ENCODE measurements at regions not wholly inside any gene's neighbourhood (a gene's known extent, or its start where the extent isn't known, plus 50 kb on each side); places are given as distances from the start of the nearest gene placed in this dataset.

DNA sequence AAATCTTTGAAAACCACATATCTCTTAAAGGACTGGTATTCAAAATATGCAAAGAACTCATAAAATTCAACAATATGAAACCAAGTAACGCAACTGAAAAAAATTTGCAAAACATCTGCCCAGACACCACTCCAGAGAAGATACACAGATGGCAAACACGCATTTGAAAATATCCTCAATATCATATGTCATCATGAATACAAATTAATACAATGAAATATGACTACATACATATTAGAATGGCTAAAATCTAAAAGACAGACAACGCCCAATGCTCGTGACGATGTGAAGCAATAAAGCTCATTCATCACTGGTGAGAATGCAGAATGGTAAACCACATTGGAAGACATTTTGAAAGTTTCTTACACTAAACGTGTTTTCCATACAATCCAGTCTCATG is 770.1 kb upstream of the CELF2 start:
- H3K4me1 ChIP-seq (ENCODE audit: control insufficient read depth, extremely low read depth, insufficient read depth, low read length) = no peaks in the 10 kb centered on the region
- POLR2A ChIA-PET = no interaction called here
- dilution Hi-C loops (cut with MboI; ENCODE audit: extremely low pct_ligation_motif_present, low sequenced_read_pairs) (no loop called here), intact Hi-C loops (cut with micrococcal nuclease) (no loop called here)
- no peak overlapping the region for H3K4me3 ChIP-seq (replicated peaks in 1 of 3; ENCODE audit: insufficient read depth in 1 of 3, low read depth in 1 of 3, low read length in 3 of 3)
- no TSS peak for BruUV-seq (replicated peaks)
- CTCF ChIA-PET = no interaction called here
- no peak overlapping the region for H3K9ac ChIP-seq (replicated peaks; ENCODE audit: extremely low read depth, insufficient read depth, low read length)
- no peaks in the 10 kb centered on the region for H3K79me2 ChIP-seq (ENCODE audit: control insufficient read depth, insufficient read depth, low read length)
- TF ChIP-seq POLR2A (IDR thresholded peaks at IDR 0.05; ENCODE audit: low read depth, low read length) = no peak
- no peak for TF ChIP-seq JUN (IDR thresholded peaks at IDR 0.05; ENCODE audit: borderline replicate concordance, insufficient read depth, insufficient read length, low read depth)
- TF ChIP-seq MAX (IDR thresholded peaks at IDR 0.05; ENCODE audit: insufficient read depth, insufficient read length) = no peak
- TF ChIP-seq POLR2AphosphoS5 (IDR thresholded peaks at IDR 0.05; ENCODE audit: insufficient read depth, low read depth, low read length) = no peak
- no peak for TF ChIP-seq CTCF (IDR thresholded peaks at IDR 0.05; ENCODE audit: extremely low read depth in 1 of 2, insufficient read depth in 1 of 2, low read depth in 1 of 2, low read length in 2 of 2)
- TF ChIP-seq MYC (IDR thresholded peaks at IDR 0.05; ENCODE audit: low read depth, low read length) = no peak
- TF ChIP-seq EZH2 (IDR thresholded peaks at IDR 0.05; ENCODE audit: borderline replicate concordance, low read depth, low read length, severe bottlenecking) = no peak
- no peaks in the 10 kb centered on the region for H3K27me3 ChIP-seq (ENCODE audit: control insufficient read depth in 2 of 2, insufficient read depth in 2 of 2, low read length in 2 of 2)
- H4K20me1 ChIP-seq (replicated peaks; ENCODE audit: control insufficient read depth, extremely low read depth, insufficient read depth, low read length) = no peaks in the 10 kb centered on the region
- H3K27ac ChIP-seq (ENCODE audit: insufficient read depth, low read depth, low read length) = no peak overlapping the region
- no peaks in the 10 kb centered on the region for H3K9me3 ChIP-seq (replicated peaks; ENCODE audit: control insufficient read depth, insufficient read depth, low read length)
- no peak overlapping the region for H3K4me2 ChIP-seq (ENCODE audit: insufficient read depth, low read length)
- H2AFZ ChIP-seq (ENCODE audit: low read depth, low read length) = no peak overlapping the region
- DNase-seq (ENCODE audit: low read depth, low spot score) (no peak), FAIRE-seq (no peak)
- H3K36me3 ChIP-seq (ENCODE audit: control insufficient read depth in 2 of 2, extremely low read depth in 1 of 2, insufficient read depth in 2 of 2, low read length in 2 of 2) = no peaks in the 10 kb centered on the region
- H3K9me1 ChIP-seq (replicated peaks; ENCODE audit: control insufficient read depth, extremely low read depth, insufficient read depth, low read length) = no peaks in the 10 kb centered on the region

GRCh38 chr10:10256860-10257259 is 760.8 kb upstream of the CELF2 start:
- no TSS peak for BruUV-seq (replicated peaks)
- ChIA-PET CTCF (no interaction called here), POLR2A (no interaction called here)
- intact Hi-C loops (cut with micrococcal nuclease) = no loop called here
- FAIRE-seq = no peak
- H3K4me2 ChIP-seq (ENCODE audit: insufficient read depth, low read length) = no peak overlapping the region
- H3K27me3 ChIP-seq (ENCODE audit: control insufficient read depth in 2 of 2, insufficient read depth in 2 of 2, low read length in 2 of 2) = no peaks in the 10 kb centered on the region
- H3K4me3 ChIP-seq (replicated peaks in 1 of 3; ENCODE audit: insufficient read depth in 1 of 3, low read depth in 1 of 3, low read length in 3 of 3) = no peak overlapping the region
- H3K27ac ChIP-seq (ENCODE audit: insufficient read depth, low read depth, low read length) = no peak overlapping the region
- dilution Hi-C loops (cut with MboI; ENCODE audit: extremely low pct_ligation_motif_present, low sequenced_read_pairs) = no loop called here
- no peaks in the 10 kb centered on the region for H4K20me1 ChIP-seq (replicated peaks; ENCODE audit: control insufficient read depth, extremely low read depth, insufficient read depth, low read length)
- no peaks in the 10 kb centered on the region for H3K9me1 ChIP-seq (replicated peaks; ENCODE audit: control insufficient read depth, extremely low read depth, insufficient read depth, low read length)
- H2AFZ ChIP-seq (ENCODE audit: low read depth, low read length) = no peak overlapping the region
- no peaks in the 10 kb centered on the region for H3K79me2 ChIP-seq (ENCODE audit: control insufficient read depth, insufficient read depth, low read length)
- DNase-seq (ENCODE audit: low read depth, low spot score) = no peak
- TF ChIP-seq POLR2A (IDR thresholded peaks at IDR 0.05; ENCODE audit: low read depth, low read length) = no peak
- TF ChIP-seq MYC (IDR thresholded peaks at IDR 0.05; ENCODE audit: low read depth, low read length) = no peak
- no peak for TF ChIP-seq EZH2 (IDR thresholded peaks at IDR 0.05; ENCODE audit: borderline replicate concordance, low read depth, low read length, severe bottlenecking)
- no peak for TF ChIP-seq FOS (IDR thresholded peaks at IDR 0.05; ENCODE audit: borderline replicate concordance, insufficient read depth, low read length)
- no peak for TF ChIP-seq GATA2 (IDR thresholded peaks at IDR 0.05; ENCODE audit: insufficient read depth, insufficient read length, low read depth, low read length)
- no peak for TF ChIP-seq MAX (IDR thresholded peaks at IDR 0.05; ENCODE audit: insufficient read depth, insufficient read length)
- no peak for TF ChIP-seq POLR2AphosphoS5 (IDR thresholded peaks at IDR 0.05; ENCODE audit: insufficient read depth, low read depth, low read length)
- no peak for TF ChIP-seq CTCF (IDR thresholded peaks at IDR 0.05; ENCODE audit: extremely low read depth in 1 of 2, insufficient read depth in 1 of 2, low read depth in 1 of 2, low read length in 2 of 2)
- TF ChIP-seq JUN (IDR thresholded peaks at IDR 0.05; ENCODE audit: borderline replicate concordance, insufficient read depth, insufficient read length, low read depth) = no peak
- H3K9me3 ChIP-seq (replicated peaks; ENCODE audit: control insufficient read depth, insufficient read depth, low read length) = no peaks in the 10 kb centered on the region
- no peaks in the 10 kb centered on the region for H3K36me3 ChIP-seq (ENCODE audit: control insufficient read depth in 2 of 2, extremely low read depth in 1 of 2, insufficient read depth in 2 of 2, low read length in 2 of 2)
- H3K9ac ChIP-seq (replicated peaks; ENCODE audit: extremely low read depth, insufficient read depth, low read length) = no peak overlapping the region
- no peaks in the 10 kb centered on the region for H3K4me1 ChIP-seq (ENCODE audit: control insufficient read depth, extremely low read depth, insufficient read depth, low read length)

Measured in endothelial cell of umbilical vein (primary cell).